Sigmoid colon (tissue), 6 donors: ENCODE measurements at regions not wholly inside any gene's neighbourhood (a gene's known extent, or its start where the extent isn't known, plus 50 kb on each side); places are given as distances from the start of the nearest gene placed in this dataset.

ENCODE experiments used
- DNase-seq: peaks from one replicate; pipeline ENCODE4 v3.0.0-alpha.2; 2019
- H3K27ac ChIP-seq, 4 donors: fragments of 200-600 bp; sonication (generic); one replicate each; pipeline ENCODE4 v1.5.1; 2016 to 2019; ENCODE audit warnings: mild to moderate bottlenecking in 1 of 4
- H3K27me3 ChIP-seq, 3 donors: fragments of 200-600 bp; sonication (generic); one replicate each; pipeline ENCODE4 v1.5.1; 2019; ENCODE audit warnings: mild to moderate bottlenecking in 1 of 3
- H3K36me3 ChIP-seq, 4 donors: fragments of 200-600 bp; sonication (generic); one replicate each; pipeline ENCODE4 v1.5.1; 2016 to 2019
- H3K4me1 ChIP-seq, 4 donors: fragments of 200-600 bp; sonication (generic); one replicate each; pipeline ENCODE4 v1.5.1; 2017 to 2019
- H3K4me3 ChIP-seq, 4 donors: fragments of 200-600 bp; sonication (generic); one replicate each; pipeline ENCODE4 v1.5.1; 2017 to 2019; ENCODE audit warnings: mild to moderate bottlenecking in 2 of 4, moderate library complexity in 1 of 4
- H3K9me3 ChIP-seq, 4 donors: fragments of 200-600 bp in 3 of 4; sonication (generic) in 3 of 4; one replicate each; pipeline versions ENCODE4 v1.5.1 to v1.6.1; 2013 to 2019
- CTCF ChIP-seq, 4 experiments: fragments of 450-650 bp in 3 of 4; fragments of 200-600 bp in 1 of 4; IDR thresholded peaks; one replicate each; pipeline ENCODE4 v1.5.1; 2016 to 2019; ENCODE audit warnings: antibody characterized with exemption in 4 of 4, mild to moderate bottlenecking in 3 of 4, moderate library complexity in 2 of 4
- EP300 ChIP-seq, 4 donors: sonication (generic); formaldehyde crosslinking; IDR thresholded peaks; one replicate each; pipeline ENCODE4 v1.6.1; 2017; ENCODE audit warnings: antibody characterized with exemption in 4 of 4
- POLR2A ChIP-seq, 2 donors: fragments of 450-650 bp; IDR thresholded peaks; one replicate each; pipeline ENCODE4 v1.6.1; 2016; ENCODE audit warnings: antibody characterized with exemption in 2 of 2, mild to moderate bottlenecking in 2 of 2, moderate library complexity in 2 of 2
- POLR2AphosphoS5 ChIP-seq, 4 donors: sonication (generic); formaldehyde crosslinking; IDR thresholded peaks; one replicate each; pipeline ENCODE4 v1.6.1; 2017; ENCODE audit warnings: antibody characterized with exemption in 4 of 4
- WGBS, 2 donors: extraction: QIAGEN DNeasy Blood & Tissue Kit; methylation state at CpG; one replicate each; pipeline ENCODE4 v1.1.7; 2013; 5-methylcytosine and 5-hydroxymethylcytosine counted together
- intact Hi-C: fragments of 100-400 bp; cut with DNase I; formaldehyde crosslinking; loops from one replicate; pipeline ENCODE4 v1.15.1; 2023
- donor health status: healthy with polysubstance abuse.
- donor health status: healthy.

GRCh38 chr5:23147625-23148024 is 294.5 kb upstream of the CDH12 start:
- no peaks in the 10 kb centered on the region for H3K9me3 ChIP-seq
- TF ChIP-seq POLR2A (IDR thresholded peaks at IDR 0.05) (no peak), POLR2AphosphoS5 (IDR thresholded peaks at IDR 0.05) (no peak), EP300 (IDR thresholded peaks at IDR 0.05) (no peak), CTCF (IDR thresholded peaks at IDR 0.05) (no peak)
- H3K36me3 ChIP-seq = no peaks in the 10 kb centered on the region
- H3K4me1 ChIP-seq = no peaks in the 10 kb centered on the region
- no peaks in the 10 kb centered on the region for H3K27me3 ChIP-seq
- no peak for DNase-seq
- intact Hi-C loops = no loop called here
- H3K27ac ChIP-seq = no peak overlapping the region
- 88 to 90% methylated on average over 5 of the region's 5 CpGs for WGBS, 2 donors
- no peak overlapping the region for H3K4me3 ChIP-seq

GRCh38 chr5:23146183-23146582 is 293.0 kb upstream of the CDH12 start:
- no peak for TF ChIP-seq EP300 (IDR thresholded peaks at IDR 0.05)
- no peak for TF ChIP-seq CTCF (IDR thresholded peaks at IDR 0.05)
- TF ChIP-seq POLR2A (IDR thresholded peaks at IDR 0.05) = no peak
- TF ChIP-seq POLR2AphosphoS5 (IDR thresholded peaks at IDR 0.05) = no peak
- 91 to 94% methylated on average over 11 of the region's 11 CpGs for WGBS, 2 donors
- H3K4me3 ChIP-seq = no peak overlapping the region
- no peaks in the 10 kb centered on the region for H3K36me3 ChIP-seq
- no peak for DNase-seq
- no peaks in the 10 kb centered on the region for H3K9me3 ChIP-seq
- no peaks in the 10 kb centered on the region for H3K27me3 ChIP-seq
- intact Hi-C loops = no loop called here
- no peaks in the 10 kb centered on the region for H3K4me1 ChIP-seq
- no peak overlapping the region for H3K27ac ChIP-seq

GRCh38 chr5:23139338-23140171 is 286.4 kb upstream of the CDH12 start:
- 6 to 7% methylated on average over 4 of the region's 4 CpGs for WGBS, 2 donors
- Histone ChIP-seq H3K27ac (no peak overlapping the region), H3K4me3 (no peak overlapping the region), H3K36me3 (no peaks in the 10 kb centered on the region), H3K4me1 (no peaks in the 10 kb centered on the region), H3K9me3 (no peaks in the 10 kb centered on the region), H3K27me3 (no peaks in the 10 kb centered on the region)
- intact Hi-C loops = no loop called here
- TF ChIP-seq CTCF (IDR thresholded peaks at IDR 0.05) (no peak), POLR2A (IDR thresholded peaks at IDR 0.05) (no peak), POLR2AphosphoS5 (IDR thresholded peaks at IDR 0.05) (no peak), EP300 (IDR thresholded peaks at IDR 0.05) (no peak)
- DNase-seq = no peak

GRCh38 chr5:23136958-23137357 is 283.8 kb upstream of the CDH12 start:
- no peak for DNase-seq
- Histone ChIP-seq H3K4me3 (no peak overlapping the region), H3K9me3 (no peaks in the 10 kb centered on the region), H3K36me3 (no peaks in the 10 kb centered on the region), H3K4me1 (no peaks in the 10 kb centered on the region), H3K27me3 (no peaks in the 10 kb centered on the region), H3K27ac (no peak overlapping the region)
- TF ChIP-seq CTCF (IDR thresholded peaks at IDR 0.05) (no peak), EP300 (IDR thresholded peaks at IDR 0.05) (no peak), POLR2A (IDR thresholded peaks at IDR 0.05) (no peak), POLR2AphosphoS5 (IDR thresholded peaks at IDR 0.05) (no peak)
- intact Hi-C loops = no loop called here
- 60 to 93% methylated on average over 2 of the region's 2 CpGs for WGBS, 2 donors

GRCh38 chr5:23132231-23132630 is 279.1 kb upstream of the CDH12 start:
- 81 to 89% methylated on average over 2 of the region's 2 CpGs for WGBS, 2 donors
- Histone ChIP-seq H3K27me3 (no peaks in the 10 kb centered on the region), H3K9me3 (no peaks in the 10 kb centered on the region), H3K36me3 (no peaks in the 10 kb centered on the region), H3K4me3 (no peak overlapping the region), H3K27ac (no peak overlapping the region), H3K4me1 (no peaks in the 10 kb centered on the region)
- intact Hi-C loops = no loop called here
- TF ChIP-seq CTCF (IDR thresholded peaks at IDR 0.05) (no peak), EP300 (IDR thresholded peaks at IDR 0.05) (no peak), POLR2AphosphoS5 (IDR thresholded peaks at IDR 0.05) (no peak)
- no peak for DNase-seq
